Mesenchymal stem cell (in vitro differentiated cells and primary cell): ENCODE measurements at regions not wholly inside any gene's neighbourhood (a gene's known extent, or its start where the extent isn't known, plus 50 kb on each side); places are given as distances from the start of the nearest gene placed in this dataset.

Experiments
- DNase-seq: peaks from one replicate; pipeline ENCODE4 v3.0.0-alpha.2; 2013
- H2AFZ ChIP-seq: one replicate; pipeline ENCODE4 v1.6.1; 2013; ENCODE audit warnings: low read depth, mild to moderate bottlenecking, control low read depth, inconsistent platforms, low read length, moderate library complexity
- H2AK5ac ChIP-seq: 2 replicates; pipeline ENCODE4 v1.6.1; 2013; ENCODE audit warnings: low read length, moderate library complexity, mild to moderate bottlenecking, inconsistent platforms; ENCODE audit not compliant: severe bottlenecking
- H2BK120ac ChIP-seq: one replicate; pipeline ENCODE4 v1.6.1; 2013; ENCODE audit warnings: low read depth, mild to moderate bottlenecking, inconsistent platforms, low read length, moderate library complexity
- H2BK12ac ChIP-seq, 2 experiments: one replicate each; pipeline ENCODE4 v1.6.1; 2013; ENCODE audit warnings: inconsistent platforms in 2 of 2, low read length in 2 of 2, mild to moderate bottlenecking in 2 of 2, moderate library complexity in 2 of 2, control low read depth in 1 of 2
- H2BK15ac ChIP-seq: one replicate; pipeline ENCODE4 v1.6.1; 2013; ENCODE audit warnings: mild to moderate bottlenecking, low read depth, inconsistent platforms; ENCODE audit not compliant: poor library complexity, severe bottlenecking
- H2BK5ac ChIP-seq: 2 replicates; pipeline ENCODE4 v1.6.1; 2013; ENCODE audit warnings: low read depth, mild to moderate bottlenecking, low read length, control low read depth, inconsistent platforms; ENCODE audit not compliant: poor library complexity, severe bottlenecking
- H3K14ac ChIP-seq, 2 experiments: one replicate each; pipeline ENCODE4 v1.6.1; 2013; ENCODE audit warnings: inconsistent platforms in 2 of 2, low read length in 2 of 2, control low read depth in 1 of 2, mild to moderate bottlenecking in 1 of 2, moderate library complexity in 1 of 2
- H3K18ac ChIP-seq, 2 experiments: one replicate each; pipeline ENCODE4 v1.6.1; 2013; ENCODE audit warnings: inconsistent platforms in 2 of 2, low read length in 2 of 2, control low read depth in 1 of 2, low read depth in 1 of 2, mild to moderate bottlenecking in 1 of 2
- H3K23ac ChIP-seq, 2 experiments: one replicate each; pipeline ENCODE4 v1.6.1; 2013; ENCODE audit warnings: inconsistent platforms in 2 of 2, low read length in 2 of 2, mild to moderate bottlenecking in 2 of 2, moderate library complexity in 2 of 2, control low read depth in 1 of 2
- H3K27ac ChIP-seq: 2 replicates; pipeline ENCODE4 v1.5.1; 2013; ENCODE audit warnings: mild to moderate bottlenecking, moderate library complexity, low read length, control low read depth, inconsistent platforms; ENCODE audit not compliant: poor library complexity, severe bottlenecking
- H3K27me3 ChIP-seq, 2 experiments: 2 replicates each; pipeline versions ENCODE4 v1.6.1 to v1.7.0; 2013; ENCODE audit warnings: low read length in 2 of 2, mild to moderate bottlenecking in 2 of 2, moderate library complexity in 2 of 2, control low read depth in 1 of 2, inconsistent platforms in 1 of 2; ENCODE audit not compliant: control insufficient read depth in 1 of 2, insufficient read depth in 1 of 2
- H3K36me3 ChIP-seq, 2 experiments: 2 replicates each; pipeline versions ENCODE4 v1.6.1 to v1.7.0; 2013; ENCODE audit warnings: low read length in 2 of 2, control low read depth in 1 of 2, inconsistent platforms in 1 of 2, low read depth in 1 of 2, mild to moderate bottlenecking in 1 of 2; ENCODE audit not compliant: insufficient read depth in 2 of 2, control insufficient read depth in 1 of 2
- H3K4ac ChIP-seq, 2 experiments: one replicate each; pipeline ENCODE4 v1.6.1; 2013; ENCODE audit warnings: inconsistent platforms in 2 of 2, low read length in 2 of 2, mild to moderate bottlenecking in 2 of 2, moderate library complexity in 2 of 2, control low read depth in 1 of 2, low read depth in 1 of 2
- H3K4me1 ChIP-seq: 2 replicates; pipeline ENCODE4 v1.6.1; 2013; ENCODE audit warnings: low read depth, low read length, control low read depth; ENCODE audit not compliant: control insufficient read depth, insufficient read depth
- H3K4me2 ChIP-seq: 2 replicates; pipeline ENCODE4 v1.6.1; 2013; ENCODE audit warnings: low read length, mild to moderate bottlenecking, inconsistent platforms; ENCODE audit not compliant: poor library complexity, severe bottlenecking
- H3K4me3 ChIP-seq, 2 experiments: 2 replicates each; pipeline versions ENCODE4 v1.5.1 to v1.7.0; 2013; ENCODE audit warnings: low read length in 2 of 2, mild to moderate bottlenecking in 2 of 2, control low read depth in 1 of 2, low read depth in 1 of 2; ENCODE audit not compliant: insufficient read depth in 1 of 2
- H3K79me1 ChIP-seq: replicated peaks from 2 replicates; pipeline ENCODE4 v1.6.1; 2013; ENCODE audit warnings: mild to moderate bottlenecking, control low read depth, low read length, inconsistent platforms; ENCODE audit not compliant: poor library complexity, severe bottlenecking
- H3K9ac ChIP-seq: 2 replicates; pipeline ENCODE4 v1.7.0; 2013; ENCODE audit warnings: mild to moderate bottlenecking, low read length, moderate library complexity
- H3K9me3 ChIP-seq: 2 replicates; pipeline ENCODE4 v1.7.0; 2013; ENCODE audit warnings: mild to moderate bottlenecking, low read length; ENCODE audit not compliant: control insufficient read depth
- H4K8ac ChIP-seq: one replicate; pipeline ENCODE4 v1.6.1; 2013; ENCODE audit warnings: inconsistent platforms, mild to moderate bottlenecking, low read length, moderate library complexity
- H4K91ac ChIP-seq: one replicate; pipeline ENCODE4 v1.6.1; 2013; ENCODE audit warnings: mild to moderate bottlenecking, low read length, inconsistent platforms
- WGBS: methylation state at CpG from one replicate; pipeline ENCODE4 v1.1.7; 2013; ENCODE audit warnings: mixed read lengths; 5-methylcytosine and 5-hydroxymethylcytosine counted together

DNA sequence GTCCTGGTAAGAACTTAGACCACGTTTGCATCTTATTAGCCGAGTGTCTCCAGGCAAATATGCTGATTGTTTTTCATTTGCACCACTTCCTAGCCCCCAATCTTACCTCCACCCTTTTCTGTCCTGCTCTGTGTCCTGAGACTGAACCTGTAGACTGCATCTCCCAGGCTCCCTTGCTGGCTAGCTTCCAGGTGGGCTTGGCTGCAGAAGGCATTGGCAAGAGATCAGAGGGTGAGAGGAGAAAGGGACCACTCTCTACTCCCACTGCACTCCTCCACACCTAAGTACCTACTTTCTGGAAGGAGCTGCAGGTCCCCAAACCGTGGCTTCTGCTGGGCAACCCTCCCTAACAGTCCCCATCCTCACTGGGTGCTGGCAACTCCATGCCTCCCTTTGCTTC is 59.9 kb upstream of the XPA start:
- Histone ChIP-seq H3K9me3 (no peaks in the 10 kb centered on the region), H3K4me3 (no peak overlapping the region), H3K14ac (no peak overlapping the region), H3K36me3 (no peaks in the 10 kb centered on the region), H2BK12ac (no peak overlapping the region), H3K4me2 (no peak overlapping the region), H3K27ac (no peak overlapping the region), H4K91ac (no peak overlapping the region), H4K8ac (no peak overlapping the region), H2AFZ (no peak overlapping the region), H2BK120ac (no peak overlapping the region), H3K18ac (no peak overlapping the region), H2AK5ac (no peak overlapping the region), H2BK15ac (no peak overlapping the region), H3K23ac (no peak overlapping the region), H3K4ac (no peak overlapping the region), H2BK5ac (no peak overlapping the region), H3K9ac (no peak overlapping the region), H3K27me3 (peaks cover 56 to 72% of the 10 kb centered on the region in 2 experiments), H3K79me1 (no peaks in the 10 kb centered on the region), H3K4me1 (no peaks in the 10 kb centered on the region)
- 28% methylated on average over 3 of the region's 3 CpGs for WGBS
- DNase-seq: no peak

- H4K91ac ChIP-seq: no peak overlapping the region
- no peak overlapping the region for H2BK120ac ChIP-seq
- no peak overlapping the region for H3K4ac ChIP-seq
- no peak overlapping the region for H3K14ac ChIP-seq
- no peak overlapping the region for H3K4me2 ChIP-seq
- H3K9ac ChIP-seq: no peak overlapping the region
- no peaks in the 10 kb centered on the region for H3K4me1 ChIP-seq
- H2BK15ac ChIP-seq: no peak overlapping the region
- no peak overlapping the region for H2BK5ac ChIP-seq
- no peak for DNase-seq
- H3K79me1 ChIP-seq: no peaks in the 10 kb centered on the region
- no peak overlapping the region for H2AK5ac ChIP-seq
- no peak overlapping the region for H3K4me3 ChIP-seq
- peaks cover 62 to 75% of the 10 kb centered on the region in 2 experiments for H3K27me3 ChIP-seq
- H2BK12ac ChIP-seq: no peak overlapping the region
- no peak overlapping the region for H4K8ac ChIP-seq
- no peaks in the 10 kb centered on the region for H3K36me3 ChIP-seq
- no peak overlapping the region for H3K18ac ChIP-seq
- H2AFZ ChIP-seq: no peak overlapping the region
- no peak overlapping the region for H3K23ac ChIP-seq
- H3K9me3 ChIP-seq: no peaks in the 10 kb centered on the region
- H3K27ac ChIP-seq: no peak overlapping the region
- WGBS: 76% methylated on average over 7 of the region's 7 CpGs
Measured at GRCh38 chr9:97758334-97758916, 61.3 kb upstream of the XPA start.

- H2BK120ac ChIP-seq: no peak overlapping the region
- H4K91ac ChIP-seq: no peak overlapping the region
- no peak overlapping the region for H2AK5ac ChIP-seq
- no peak overlapping the region for H3K14ac ChIP-seq
- no peak overlapping the region for H3K4me3 ChIP-seq
- no peak overlapping the region for H3K23ac ChIP-seq
- no peak overlapping the region for H4K8ac ChIP-seq
- H3K27ac ChIP-seq: no peak overlapping the region
- H2BK5ac ChIP-seq: no peak overlapping the region
- H2BK15ac ChIP-seq: no peak overlapping the region
- peaks cover 62 to 75% of the 10 kb centered on the region in 2 experiments for H3K27me3 ChIP-seq
- DNase-seq: no peak
- no peak overlapping the region for H3K4ac ChIP-seq
- no peaks in the 10 kb centered on the region for H3K4me1 ChIP-seq
- H3K36me3 ChIP-seq: no peaks in the 10 kb centered on the region
- whole genome bisulfite sequencing: 76% methylated on average over 5 of the region's 5 CpGs
- no peak overlapping the region for H3K9ac ChIP-seq
- H2AFZ ChIP-seq: no peak overlapping the region
- no peak overlapping the region for H3K4me2 ChIP-seq
- no peaks in the 10 kb centered on the region for H3K9me3 ChIP-seq
- H2BK12ac ChIP-seq: no peak overlapping the region
- H3K79me1 ChIP-seq: no peaks in the 10 kb centered on the region
- no peak overlapping the region for H3K18ac ChIP-seq
Measured at GRCh38 chr9:97759581-97760288, 62.6 kb upstream of the XPA start.

DNA sequence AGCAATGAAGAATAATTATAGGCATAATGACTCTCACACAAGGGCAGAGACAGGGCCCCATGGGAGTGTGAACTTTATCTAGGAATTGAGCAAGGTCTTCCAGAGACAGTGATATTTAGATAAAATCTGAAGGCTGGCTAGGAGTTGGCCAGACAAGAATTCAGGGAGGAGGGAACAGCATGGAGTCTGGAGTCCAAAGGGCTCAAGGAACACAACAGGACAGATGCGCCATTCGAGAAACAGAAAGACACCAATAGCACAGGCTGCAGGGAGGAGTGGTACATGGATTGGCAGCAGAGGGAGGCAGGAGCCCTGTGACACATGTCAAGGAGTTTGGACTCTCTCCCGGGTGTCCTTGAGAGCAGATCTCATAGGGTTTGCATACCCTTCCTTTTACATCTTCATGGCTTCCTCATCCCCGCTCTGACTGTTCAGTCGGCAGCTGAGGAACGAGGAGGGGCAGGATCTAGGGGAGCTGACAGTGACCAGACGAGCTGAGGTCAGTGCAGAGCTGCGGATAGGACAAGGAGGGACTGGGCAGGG is 64.0 kb upstream of the XPA start:
- Histone ChIP-seq H3K9me3 (no peaks in the 10 kb centered on the region), H3K36me3 (no peaks in the 10 kb centered on the region), H3K4me1 (no peaks in the 10 kb centered on the region), H2AFZ (no peak overlapping the region), H3K27me3 (peaks cover 62 to 75% of the 10 kb centered on the region in 2 experiments), H2BK120ac (no peak overlapping the region), H2BK15ac (no peak overlapping the region), H3K27ac (no peak overlapping the region), H3K4me2 (no peak overlapping the region), H3K14ac (no peak overlapping the region), H2BK12ac (no peak overlapping the region), H3K4ac (no peak overlapping the region), H4K91ac (no peak overlapping the region), H3K23ac (no peak overlapping the region), H3K9ac (no peak overlapping the region), H3K18ac (no peak overlapping the region), H3K79me1 (no peaks in the 10 kb centered on the region), H3K4me3 (no peak overlapping the region), H2AK5ac (no peak overlapping the region), H4K8ac (no peak overlapping the region), H2BK5ac (no peak overlapping the region)
- DNase-seq: no peak
- 69% methylated on average over 8 of the region's 8 CpGs for whole genome bisulfite sequencing
